GM21381 (cell line): ENCODE measurements at regions not wholly inside any gene's neighbourhood (a gene's known extent, or its start where the extent isn't known, plus 50 kb on each side); places are given as distances from the start of the nearest gene placed in this dataset.
A peak's percentile ranks its signal among the peaks of the same experiment; 100 is the strongest.
"Not testable (repeated sequence)": the region's sequence is repeated elsewhere in the genome, so short reads cannot be mapped to it uniquely, and the experiment has no call there.

Experiments used
- ATAC-seq: cut with Tn5 transposase; IDR thresholded peaks from one replicate; pipeline ENCODE4 v1.9.1; 2021; ENCODE audit warnings: mild to moderate bottlenecking, moderate library complexity; ENCODE audit not compliant: unreplicated experiment

- ATAC-seq = no peak
Observed at GRCh38 chr14:24744641-24745040, 110.7 kb upstream of the GZMB start.

GRCh38 chr14:24741871-24742270 is 107.9 kb upstream of the GZMB start:
- no peak for ATAC-seq

- ATAC-seq = no peak
Observed at GRCh38 chr14:24735984-24736630, 102.1 kb upstream of the GZMB start.

- ATAC-seq = no peak
Observed at GRCh38 chr14:24734917-24735500, 101.0 kb upstream of the GZMB start.

GRCh38 chr14:24726480-24726879 is 92.5 kb upstream of the GZMB start:
- ATAC-seq = no peak

GRCh38 chr14:24725311-24725710 is 91.3 kb upstream of the GZMB start:
- no peak for ATAC-seq

GRCh38 chr14:24721775-24722174 is 87.8 kb upstream of the GZMB start:
- no peak for ATAC-seq

- no peak for ATAC-seq
Observed at GRCh38 chr14:24715239-24715638, 81.2 kb upstream of the GZMB start.

- no peak for ATAC-seq
Observed at GRCh38 chr14:24713404-24713803, 79.4 kb upstream of the GZMB start.

- no peak for ATAC-seq
Observed at GRCh38 chr14:24712909-24713308, 78.9 kb upstream of the GZMB start.

- no peak for ATAC-seq
Observed at GRCh38 chr14:24712374-24712773, 78.4 kb upstream of the GZMB start.

- ATAC-seq = no peak
Observed at GRCh38 chr14:24710403-24711112, 76.6 kb upstream of the GZMB start.

GRCh38 chr14:24708684-24709083 is 74.7 kb upstream of the GZMB start:
- no peak for ATAC-seq

- no peak for ATAC-seq
Observed at GRCh38 chr14:24706351-24706750, 72.4 kb upstream of the GZMB start.

GRCh38 chr14:24705840-24706239 is 71.8 kb upstream of the GZMB start:
- ATAC-seq = peak; percentile 73

- ATAC-seq = no peak
Observed at GRCh38 chr14:24701062-24701461, 67.1 kb upstream of the GZMB start.

GRCh38 chr14:24700511-24700910 is 66.5 kb upstream of the GZMB start:
- no peak for ATAC-seq

- ATAC-seq = peak; percentile 62
Observed at GRCh38 chr14:24699052-24699451, 65.1 kb upstream of the GZMB start.

GRCh38 chr14:24696280-24696920 is 62.4 kb upstream of the GZMB start:
- ATAC-seq = not testable (repeated sequence)

GRCh38 chr14:24695265-24696241 is 61.6 kb upstream of the GZMB start:
- ATAC-seq = peak; percentile 41

- ATAC-seq = no peak
Observed at GRCh38 chr14:24694680-24695079, 60.7 kb upstream of the GZMB start.
